DMS114 treated with DMSO at 0.1 percent for 48 hours (cell line): ENCODE measurements at regions not wholly inside any gene's neighbourhood (a gene's known extent, or its start where the extent isn't known, plus 50 kb on each side); places are given as distances from the start of the nearest gene placed in this dataset.

Experiments
- DNase-seq: peaks from one replicate; lab custom pipeline; 2025; ENCODE audit not compliant: unreplicated experiment; lab: John Stamatoyannopoulos, UW

GRCh38 chr2:234133004-234133403 is 82.5 kb downstream of the SPP2 start:
- DNase-seq: no peak

GRCh38 chr2:234130777-234131181 is 80.3 kb downstream of the SPP2 start:
- DNase-seq: no peak

- DNase-seq: no peak
Measured at GRCh38 chr2:234128606-234129005, 78.1 kb downstream of the SPP2 start.
